ENCODE measurements at regions not wholly inside any gene's neighbourhood (a gene's known extent, or its start where the extent isn't known, plus 50 kb on each side); places are given as distances from the start of the nearest gene placed in this dataset.

DNA sequence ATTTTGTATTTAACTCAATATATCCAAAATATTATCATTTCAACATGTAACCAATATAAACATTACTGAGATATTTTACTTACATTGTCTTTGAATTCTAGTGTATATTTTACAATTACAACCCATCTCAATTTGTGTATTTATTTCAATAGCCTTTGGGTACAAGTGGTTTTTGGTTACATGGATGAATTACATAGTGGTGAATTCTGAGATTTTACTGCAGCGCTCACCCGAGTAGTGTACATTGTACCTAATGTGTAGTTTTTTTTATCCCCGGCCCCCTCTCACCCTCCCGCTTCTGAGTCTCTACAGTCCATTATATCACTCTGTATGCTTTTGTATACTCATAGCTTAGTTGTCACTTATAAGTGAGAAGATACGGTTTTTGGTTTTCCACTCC lies 117.0 kb upstream of the GALNT2 start:
- no peak for DNase-seq (ENCODE audit: low spot score)
- H3K27me3 ChIP-seq (replicated peaks; ENCODE audit: insufficient read depth) = no peaks in the 10 kb centered on the region
- H3K4me1 ChIP-seq (replicated peaks) = no peaks in the 10 kb centered on the region
- intact Hi-C loops (cut with DNase I) = no loop called here
- H3K4me3 ChIP-seq = no peak overlapping the region
- no peaks in the 10 kb centered on the region for H3K36me3 ChIP-seq
- 85% methylated on average over 5 of the region's 5 CpGs for WGBS
- TF ChIP-seq POLR2A (IDR thresholded peaks at IDR 0.05) = no peak
- no peak for TF ChIP-seq POLR2AphosphoS5 (IDR thresholded peaks at IDR 0.05)
- no peak for TF ChIP-seq CTCF (IDR thresholded peaks at IDR 0.05)
- H3K27ac ChIP-seq = no peak overlapping the region
- no peaks in the 10 kb centered on the region for H3K9me3 ChIP-seq

DNA sequence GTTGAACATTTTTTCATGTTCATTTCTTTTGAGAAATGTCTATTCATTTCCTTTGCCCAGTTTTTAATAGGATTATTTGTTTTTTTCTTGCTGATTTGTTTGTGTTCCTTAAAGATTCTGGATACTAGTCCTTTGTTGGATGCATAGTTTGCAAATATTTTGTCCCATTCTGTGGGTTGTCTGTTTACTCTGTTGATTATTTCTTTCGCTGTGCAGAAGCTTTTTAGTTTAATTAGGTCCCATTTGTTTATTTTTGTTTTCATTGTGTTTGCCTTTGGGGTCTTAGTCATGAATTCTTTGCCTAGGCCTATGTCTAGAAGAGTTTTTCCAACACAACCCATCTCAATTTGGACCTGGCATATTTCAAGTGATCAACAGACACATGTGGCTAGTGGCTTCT lies 116.1 kb upstream of the GALNT2 start:
- no peaks in the 10 kb centered on the region for H3K27me3 ChIP-seq (replicated peaks; ENCODE audit: insufficient read depth)
- H3K27ac ChIP-seq = no peak overlapping the region
- H3K4me3 ChIP-seq = no peak overlapping the region
- H3K4me1 ChIP-seq (replicated peaks) = no peaks in the 10 kb centered on the region
- TF ChIP-seq CTCF (IDR thresholded peaks at IDR 0.05) (no peak), POLR2A (IDR thresholded peaks at IDR 0.05) (no peak), POLR2AphosphoS5 (IDR thresholded peaks at IDR 0.05) (no peak)
- no peak for DNase-seq (ENCODE audit: low spot score)
- intact Hi-C loops (cut with DNase I) = no loop called here
- WGBS = 59% methylated on average over 1 of the region's 1 CpG
- H3K36me3 ChIP-seq = no peaks in the 10 kb centered on the region
- H3K9me3 ChIP-seq = no peaks in the 10 kb centered on the region

- H3K4me1 ChIP-seq (replicated peaks) = no peaks in the 10 kb centered on the region
- no peak overlapping the region for H3K4me3 ChIP-seq
- 90% methylated on average over 2 of the region's 2 CpGs for WGBS
- intact Hi-C loops (cut with DNase I) = no loop called here
- no peak overlapping the region for H3K27ac ChIP-seq
- no peaks in the 10 kb centered on the region for H3K9me3 ChIP-seq
- no peaks in the 10 kb centered on the region for H3K27me3 ChIP-seq (replicated peaks; ENCODE audit: insufficient read depth)
- no peak for TF ChIP-seq POLR2AphosphoS5 (IDR thresholded peaks at IDR 0.05)
- TF ChIP-seq POLR2A (IDR thresholded peaks at IDR 0.05) = no peak
- no peak for TF ChIP-seq CTCF (IDR thresholded peaks at IDR 0.05)
- DNase-seq (ENCODE audit: low spot score) = no peak
- no peaks in the 10 kb centered on the region for H3K36me3 ChIP-seq
Measured at GRCh38 chr1:229951856-229952534, 115.0 kb upstream of the GALNT2 start.

DNA sequence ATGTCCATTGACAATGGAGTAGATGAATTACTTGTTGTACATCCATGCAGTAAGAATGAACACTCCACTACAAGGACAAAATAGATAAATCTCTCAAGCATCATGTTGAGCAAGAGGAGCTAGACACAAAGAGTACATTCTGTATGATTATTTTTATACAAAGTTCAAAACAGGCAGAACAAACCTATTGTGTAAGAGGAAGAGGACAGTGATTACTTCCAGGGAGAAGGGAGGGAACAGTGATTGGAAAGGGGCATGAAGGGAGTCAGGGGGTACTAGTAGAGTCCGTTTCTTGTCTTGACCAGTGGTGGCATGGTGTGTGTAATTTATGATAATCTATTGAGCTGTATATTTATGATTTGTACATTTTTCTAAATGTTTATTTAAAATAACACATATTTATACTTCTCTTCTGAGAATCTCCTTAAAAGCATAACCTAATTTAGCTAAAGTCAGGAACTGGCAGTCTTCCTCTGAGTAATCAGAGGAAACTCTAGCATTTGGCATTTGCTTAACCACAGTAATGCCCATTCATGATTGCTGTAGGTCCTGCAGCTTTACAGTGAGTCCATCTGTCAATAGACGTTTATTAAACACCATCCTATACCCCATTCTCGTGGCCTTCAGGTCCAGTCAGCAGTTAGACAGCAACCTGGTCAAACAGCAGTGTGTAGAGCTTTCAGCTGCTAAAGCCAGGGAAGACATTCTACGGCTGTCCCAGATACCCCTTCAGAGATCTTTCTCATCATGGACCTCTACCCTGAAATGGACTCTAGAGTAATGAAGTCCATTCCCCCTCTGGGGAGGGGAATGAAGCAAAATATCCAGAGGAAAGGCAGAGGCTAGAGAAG lies 114.1 kb upstream of the GALNT2 start:
- Histone ChIP-seq H3K27ac (peak overlapping the region in 1 of 2 donors; percentile 16), H3K4me1 (replicated peaks) (no peaks in the 10 kb centered on the region), H3K4me3 (no peak overlapping the region), H3K9me3 (no peaks in the 10 kb centered on the region), H3K36me3 (no peaks in the 10 kb centered on the region), H3K27me3 (replicated peaks; ENCODE audit: insufficient read depth) (no peaks in the 10 kb centered on the region)
- DNase-seq (ENCODE audit: low spot score) = no peak
- TF ChIP-seq POLR2A (IDR thresholded peaks at IDR 0.05) = no peak
- no peak for TF ChIP-seq CTCF (IDR thresholded peaks at IDR 0.05)
- no peak for TF ChIP-seq POLR2AphosphoS5 (IDR thresholded peaks at IDR 0.05)
- WGBS = 87% methylated on average over 4 of the region's 4 CpGs
- intact Hi-C loops (cut with DNase I) = no loop called here

Measured in prostate gland (tissue), 2 donors.